ENCODE measurements at regions not wholly inside any gene's neighbourhood (a gene's known extent, or its start where the extent isn't known, plus 50 kb on each side); places are given as distances from the start of the nearest gene placed in this dataset.

DNA sequence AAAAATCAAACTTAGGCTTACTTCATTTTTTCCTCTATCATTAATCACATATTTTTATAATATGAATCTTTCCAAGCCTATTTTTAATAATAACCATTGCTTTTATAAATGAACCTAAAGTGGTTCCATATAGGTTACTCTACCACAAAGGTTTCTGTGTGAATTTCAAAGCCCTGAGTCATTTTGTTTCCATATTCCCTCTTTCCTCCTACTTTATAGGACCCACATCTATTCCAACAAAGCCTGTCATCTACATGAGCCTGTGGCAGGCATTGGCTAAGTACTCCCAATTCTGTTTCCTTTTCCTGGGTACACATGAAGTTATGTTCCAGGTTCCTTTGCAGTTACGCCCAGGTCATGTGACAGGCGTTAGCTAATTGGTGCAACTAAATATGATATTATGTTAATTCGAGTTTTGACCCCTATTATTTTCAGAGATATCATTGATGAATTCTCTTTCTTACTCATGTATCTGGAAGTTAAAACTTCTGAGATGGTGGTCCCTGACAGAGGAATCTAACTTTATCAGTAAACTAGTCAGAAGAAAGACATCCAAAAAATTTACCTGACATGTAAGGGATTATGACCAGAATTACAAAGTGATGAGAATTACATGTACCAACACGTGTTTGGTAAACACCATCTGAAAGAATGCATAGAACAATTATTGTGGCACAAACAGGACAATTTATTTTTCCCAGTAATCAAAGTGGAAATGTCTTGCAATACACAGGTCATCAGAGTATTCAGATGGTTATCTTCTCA is 1264.0 kb upstream of the CNTN5 start:
- TF ChIP-seq, protein P1, sequence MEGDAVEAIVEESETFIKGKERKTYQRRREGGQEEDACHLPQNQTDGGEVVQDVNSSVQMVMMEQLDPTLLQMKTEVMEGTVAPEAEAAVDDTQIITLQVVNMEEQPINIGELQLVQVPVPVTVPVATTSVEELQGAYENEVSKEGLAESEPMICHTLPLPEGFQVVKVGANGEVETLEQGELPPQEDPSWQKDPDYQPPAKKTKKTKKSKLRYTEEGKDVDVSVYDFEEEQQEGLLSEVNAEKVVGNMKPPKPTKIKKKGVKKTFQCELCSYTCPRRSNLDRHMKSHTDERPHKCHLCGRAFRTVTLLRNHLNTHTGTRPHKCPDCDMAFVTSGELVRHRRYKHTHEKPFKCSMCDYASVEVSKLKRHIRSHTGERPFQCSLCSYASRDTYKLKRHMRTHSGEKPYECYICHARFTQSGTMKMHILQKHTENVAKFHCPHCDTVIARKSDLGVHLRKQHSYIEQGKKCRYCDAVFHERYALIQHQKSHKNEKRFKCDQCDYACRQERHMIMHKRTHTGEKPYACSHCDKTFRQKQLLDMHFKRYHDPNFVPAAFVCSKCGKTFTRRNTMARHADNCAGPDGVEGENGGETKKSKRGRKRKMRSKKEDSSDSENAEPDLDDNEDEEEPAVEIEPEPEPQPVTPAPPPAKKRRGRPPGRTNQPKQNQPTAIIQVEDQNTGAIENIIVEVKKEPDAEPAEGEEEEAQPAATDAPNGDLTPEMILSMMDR (IDR thresholded peaks at IDR 0.05), result no peak

DNA sequence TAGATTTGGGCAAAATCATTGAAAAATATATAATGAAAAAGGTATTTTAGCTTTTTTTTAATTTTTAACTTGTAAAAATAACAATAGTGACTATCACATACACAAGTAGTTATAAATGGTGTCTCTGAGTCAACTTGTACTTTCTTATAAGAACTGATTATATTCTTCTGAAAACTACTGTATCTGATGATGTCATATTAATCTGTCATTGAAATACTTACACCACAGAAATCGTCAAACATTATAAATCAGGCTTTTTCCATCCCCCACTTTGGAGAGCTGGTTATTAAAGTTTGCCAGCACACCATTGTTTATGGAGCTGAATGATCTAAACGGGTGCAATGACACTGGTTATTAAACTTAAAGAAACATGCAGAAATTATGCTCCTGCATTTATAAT is 1259.6 kb upstream of the CNTN5 start:
- TF ChIP-seq, protein P1 (IDR thresholded peaks at IDR 0.05), result no peak

DNA sequence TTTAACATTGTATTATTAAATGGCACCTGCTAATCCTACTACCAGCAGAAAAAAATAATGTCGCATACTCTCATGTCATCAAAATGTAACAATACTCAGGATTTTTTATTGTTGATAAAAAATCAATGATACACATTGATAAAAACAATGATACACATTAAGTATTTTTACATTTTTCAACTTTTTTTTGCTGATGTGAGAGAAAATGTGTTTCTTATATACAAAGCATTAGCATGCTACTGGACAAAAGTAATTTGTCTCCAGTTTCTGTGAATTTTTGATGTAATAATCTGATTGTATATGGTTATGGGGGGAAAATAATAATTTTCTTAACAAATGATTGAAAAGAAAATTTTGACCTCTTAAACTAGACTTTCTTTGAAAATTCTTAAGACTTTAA is 1256.6 kb upstream of the CNTN5 start:
- TF ChIP-seq, protein P1 (IDR thresholded peaks at IDR 0.05), result no peak

DNA sequence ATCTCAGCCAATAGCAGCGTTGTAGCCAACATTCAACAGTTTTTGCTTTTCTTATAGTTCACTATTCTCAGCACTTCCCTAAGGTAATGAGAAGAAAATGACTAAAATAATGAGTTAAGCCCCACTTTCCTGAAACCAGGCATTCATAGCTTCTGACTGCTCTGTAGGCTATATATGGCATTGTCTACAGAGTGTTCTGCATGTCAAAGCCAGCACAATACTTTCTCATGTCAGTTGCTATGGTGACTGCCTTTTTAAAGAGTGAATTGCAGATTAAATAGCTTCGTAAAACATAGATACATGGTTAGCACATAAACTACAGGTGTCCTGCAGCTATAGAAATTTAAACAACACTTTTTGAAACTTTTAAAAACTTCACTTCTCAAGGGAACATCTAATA is 1256.1 kb upstream of the CNTN5 start:
- TF ChIP-seq, protein P1 (IDR thresholded peaks at IDR 0.05), result no peak

DNA sequence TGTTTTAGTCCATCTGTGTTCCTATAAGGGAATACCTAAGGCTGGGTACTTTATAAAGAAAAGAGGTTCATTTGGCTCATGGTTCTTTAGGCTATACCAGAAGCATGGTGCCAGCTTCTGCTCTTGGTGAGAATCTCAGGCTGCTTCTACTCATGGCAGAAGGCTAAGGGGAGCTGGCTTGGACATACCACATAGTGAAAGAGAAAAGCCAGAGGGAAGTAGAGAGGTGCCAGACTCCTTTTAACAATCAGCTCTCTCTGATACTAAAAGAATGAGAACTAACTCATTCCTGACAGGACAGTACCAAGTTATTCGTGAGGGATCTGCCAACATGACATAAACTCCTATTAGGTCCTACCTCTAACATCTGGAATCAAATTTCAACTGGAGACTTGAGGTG is 1250.2 kb upstream of the CNTN5 start:
- TF ChIP-seq, protein P1 (IDR thresholded peaks at IDR 0.05), result no peak

DNA sequence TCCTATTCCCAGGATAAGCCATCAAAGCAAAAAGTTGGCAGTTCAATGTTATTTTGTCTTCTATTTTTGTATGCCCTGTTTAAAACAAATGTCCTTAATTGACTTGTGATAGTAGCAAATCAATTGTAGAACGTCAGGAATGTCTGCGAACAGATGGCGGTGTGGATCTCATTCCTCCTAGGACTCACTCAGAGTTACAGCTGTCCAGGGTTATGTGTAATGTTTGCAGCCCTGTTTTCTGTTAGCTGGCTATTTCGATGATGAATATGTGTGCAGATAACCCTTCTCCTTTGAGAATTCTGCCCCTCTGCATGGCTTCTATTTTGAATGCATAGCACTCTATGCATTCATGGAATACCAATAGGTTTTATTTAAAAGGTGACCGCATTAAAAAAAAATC is 1248.0 kb upstream of the CNTN5 start:
- TF ChIP-seq, protein P1 (IDR thresholded peaks at IDR 0.05), result no peak

DNA sequence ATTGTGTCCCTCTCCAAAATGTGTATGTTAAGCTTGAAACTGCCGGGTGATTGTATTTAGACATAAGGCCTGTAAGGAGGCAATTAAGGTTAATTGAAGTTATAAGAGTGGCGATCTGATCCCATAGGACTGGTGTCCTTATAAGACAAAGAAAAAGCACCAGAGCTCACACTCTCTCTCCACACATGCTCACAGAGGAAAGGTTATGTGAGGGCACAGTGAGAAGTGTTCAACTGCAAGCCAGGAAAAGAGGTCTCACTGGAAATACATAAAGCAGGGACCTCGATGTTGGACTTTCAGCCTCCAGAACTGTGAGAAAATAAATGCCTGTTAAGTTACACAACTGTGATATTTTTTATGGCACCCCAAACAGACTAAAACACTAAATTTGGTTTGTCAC is 1233.8 kb upstream of the CNTN5 start:
- TF ChIP-seq, protein P1 (IDR thresholded peaks at IDR 0.05), result no peak

DNA sequence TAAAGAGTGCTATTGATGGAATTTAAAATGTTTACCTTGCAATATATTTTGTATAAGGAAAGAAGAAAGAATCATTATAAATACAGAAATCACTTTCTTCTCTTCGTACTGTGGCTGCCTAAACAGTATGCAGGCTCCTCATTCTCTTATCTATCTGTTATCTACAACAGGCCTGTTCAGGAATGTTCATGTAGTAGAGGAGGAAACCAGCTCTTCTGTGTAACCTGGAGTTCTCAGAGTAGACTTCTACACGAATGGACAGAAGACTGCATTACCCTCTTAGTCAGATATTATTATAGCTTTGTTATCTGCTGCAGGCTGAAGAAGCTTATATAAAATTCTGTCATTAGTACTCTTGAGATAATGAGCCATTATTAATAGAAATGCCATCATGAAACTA is 1225.9 kb upstream of the CNTN5 start:
- TF ChIP-seq, protein P1 (IDR thresholded peaks at IDR 0.05), result no peak
